ENCODE measurements at regions not wholly inside any gene's neighbourhood (a gene's known extent, or its start where the extent isn't known, plus 50 kb on each side); places are given as distances from the start of the nearest gene placed in this dataset.

- H3K9me3 ChIP-seq (ENCODE audit: low read depth) = no peaks in the 10 kb centered on the region
- H3K27me3 ChIP-seq = no peaks in the 10 kb centered on the region
- peak in 1 of 2 donors; percentile 79 for DNase-seq (ENCODE audit: low read depth in 1 of 2, low spot score in 1 of 2)
- H3K36me3 ChIP-seq = no peaks in the 10 kb centered on the region
- H3K27ac ChIP-seq = no peak overlapping the region
- no peak for TF ChIP-seq CTCF (IDR thresholded peaks at IDR 0.05; ENCODE audit: low read depth, low read length)
- H3K4me3 ChIP-seq = no peak overlapping the region
- H3K4me1 ChIP-seq (ENCODE audit: low read depth) = no peaks in the 10 kb centered on the region
Observed at GRCh38 chrX:39984191-39984956, 113.4 kb downstream of the BCOR start.

GRCh38 chrX:39985071-39985470 lies 112.7 kb downstream of the BCOR start:
- no peak overlapping the region for H3K27ac ChIP-seq
- no peaks in the 10 kb centered on the region for H3K36me3 ChIP-seq
- no peak for DNase-seq (ENCODE audit: low read depth in 1 of 2, low spot score in 1 of 2)
- no peaks in the 10 kb centered on the region for H3K27me3 ChIP-seq
- TF ChIP-seq CTCF (IDR thresholded peaks at IDR 0.05; ENCODE audit: low read depth, low read length) = no peak
- H3K4me3 ChIP-seq = no peak overlapping the region
- no peaks in the 10 kb centered on the region for H3K9me3 ChIP-seq (ENCODE audit: low read depth)
- H3K4me1 ChIP-seq (ENCODE audit: low read depth) = peaks cover 5% of the 10 kb centered on the region

GRCh38 chrX:39985551-39985950 lies 112.2 kb downstream of the BCOR start:
- no peak for TF ChIP-seq CTCF (IDR thresholded peaks at IDR 0.05; ENCODE audit: low read depth, low read length)
- H3K9me3 ChIP-seq (ENCODE audit: low read depth) = no peaks in the 10 kb centered on the region
- no peak overlapping the region for H3K27ac ChIP-seq
- H3K27me3 ChIP-seq = no peaks in the 10 kb centered on the region
- DNase-seq (ENCODE audit: low read depth in 1 of 2, low spot score in 1 of 2) = no peak
- peaks cover 8% of the 10 kb centered on the region for H3K4me1 ChIP-seq (ENCODE audit: low read depth)
- H3K36me3 ChIP-seq = no peaks in the 10 kb centered on the region
- no peak overlapping the region for H3K4me3 ChIP-seq

GRCh38 chrX:39988496-39988895 lies 109.3 kb downstream of the BCOR start:
- H3K4me1 ChIP-seq (ENCODE audit: low read depth) = peaks cover 13% of the 10 kb centered on the region
- no peak for DNase-seq (ENCODE audit: low read depth in 1 of 2, low spot score in 1 of 2)
- no peak overlapping the region for H3K4me3 ChIP-seq
- H3K36me3 ChIP-seq = no peaks in the 10 kb centered on the region
- TF ChIP-seq CTCF (IDR thresholded peaks at IDR 0.05; ENCODE audit: low read depth, low read length) = no peak
- H3K27me3 ChIP-seq = no peaks in the 10 kb centered on the region
- no peak overlapping the region for H3K27ac ChIP-seq
- no peaks in the 10 kb centered on the region for H3K9me3 ChIP-seq (ENCODE audit: low read depth)

GRCh38 chrX:39990388-39990787 lies 107.4 kb downstream of the BCOR start:
- H3K27ac ChIP-seq = peak overlapping the region; percentile 48
- no peaks in the 10 kb centered on the region for H3K36me3 ChIP-seq
- H3K4me1 ChIP-seq (ENCODE audit: low read depth) = peaks cover 13% of the 10 kb centered on the region
- no peak overlapping the region for H3K4me3 ChIP-seq
- DNase-seq (ENCODE audit: low read depth in 1 of 2, low spot score in 1 of 2) = peak in 1 of 2 donors; percentile 76
- no peaks in the 10 kb centered on the region for H3K27me3 ChIP-seq
- TF ChIP-seq CTCF (IDR thresholded peaks at IDR 0.05; ENCODE audit: low read depth, low read length) = no peak
- no peaks in the 10 kb centered on the region for H3K9me3 ChIP-seq (ENCODE audit: low read depth)
